ENCODE measurements at regions not wholly inside any gene's neighbourhood (a gene's known extent, or its start where the extent isn't known, plus 50 kb on each side); places are given as distances from the start of the nearest gene placed in this dataset.
"Not testable (repeated sequence)": the region's sequence is repeated elsewhere in the genome, so short reads cannot be mapped to it uniquely, and the experiment has no call there.

DNA sequence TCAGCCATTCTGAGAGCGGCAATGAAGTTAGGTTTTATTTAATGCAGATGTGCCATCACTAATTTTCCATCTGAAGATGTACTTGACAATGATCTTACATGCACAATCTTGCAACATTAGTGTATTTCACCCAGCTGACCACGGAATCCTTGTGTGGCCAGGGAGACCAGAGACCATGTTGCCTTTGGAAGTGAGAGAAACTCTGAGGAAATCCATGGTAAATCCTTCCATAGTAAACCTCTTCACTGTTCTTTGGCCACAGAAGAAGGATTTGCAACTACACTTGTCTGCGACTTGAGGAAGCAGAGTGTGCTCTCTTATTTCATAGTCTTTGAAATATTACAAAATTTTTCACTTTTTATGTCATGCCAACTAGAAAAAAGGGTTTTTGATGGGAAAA lies 128.4 kb upstream of the IGSF10 start:
- no peak overlapping the region for H3K27ac ChIP-seq (ENCODE audit: low read length)
- no peak overlapping the region for H2AFZ ChIP-seq (ENCODE audit: low read length)
- H3K4me3 ChIP-seq (ENCODE audit: low read length): no peak overlapping the region
- DNase-seq: no peak
- no peaks in the 10 kb centered on the region for H3K79me2 ChIP-seq (ENCODE audit: low read length)
- H3K9me2 ChIP-seq (replicated peaks; ENCODE audit: insufficient read depth, low read length): no peaks in the 10 kb centered on the region
- H3K9ac ChIP-seq (ENCODE audit: low read length): no peak overlapping the region
- H3K4me2 ChIP-seq (ENCODE audit: low read depth, low read length, poor library complexity, severe bottlenecking): no peak overlapping the region
- no peaks in the 10 kb centered on the region for H3K4me1 ChIP-seq (ENCODE audit: low read length)
- H3K27me3 ChIP-seq (ENCODE audit: low read length): no peaks in the 10 kb centered on the region
- no peaks in the 10 kb centered on the region for H3K9me3 ChIP-seq (ENCODE audit: low read length)
- H4K20me1 ChIP-seq (ENCODE audit: insufficient read depth, low read depth, low read length): no peaks in the 10 kb centered on the region
- no peaks in the 10 kb centered on the region for H3K36me3 ChIP-seq (ENCODE audit: insufficient read depth, low read length)

GRCh38 chr3:151587659-151588058 lies 126.8 kb upstream of the IGSF10 start:
- H3K9ac ChIP-seq (ENCODE audit: low read length); H3K27me3 ChIP-seq (ENCODE audit: low read length); DNase-seq; H3K36me3 ChIP-seq (ENCODE audit: insufficient read depth, low read length); H4K20me1 ChIP-seq (ENCODE audit: insufficient read depth, low read depth, low read length); H3K4me1 ChIP-seq (ENCODE audit: low read length); H3K4me2 ChIP-seq (ENCODE audit: low read depth, low read length, poor library complexity, severe bottlenecking); H2AFZ ChIP-seq (ENCODE audit: low read length); H3K9me3 ChIP-seq (ENCODE audit: low read length); H3K4me3 ChIP-seq (ENCODE audit: low read length); H3K27ac ChIP-seq (ENCODE audit: low read length); H3K79me2 ChIP-seq (ENCODE audit: low read length); H3K9me2 ChIP-seq (replicated peaks; ENCODE audit: insufficient read depth, low read length): not testable (repeated sequence)

DNA sequence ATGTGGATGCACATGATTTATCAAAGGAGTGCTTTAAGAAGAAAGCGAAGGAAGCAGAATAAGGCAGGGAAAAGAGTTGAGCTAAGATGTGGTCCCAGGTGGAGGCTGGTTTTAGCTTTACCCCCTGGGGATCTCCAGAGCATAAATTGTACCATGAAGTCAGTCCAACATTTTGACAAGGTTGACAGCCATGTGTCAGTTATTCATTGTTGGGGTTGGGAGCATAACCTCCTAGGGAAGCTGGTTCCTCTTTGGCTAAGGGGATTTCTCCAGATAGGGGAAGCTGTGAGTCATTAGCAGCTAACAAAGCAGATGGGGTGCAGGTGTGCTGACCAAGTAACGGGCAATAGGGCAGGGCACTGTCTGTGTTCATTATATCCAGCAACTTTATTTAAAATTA lies 123.7 kb upstream of the IGSF10 start:
- Histone ChIP-seq H3K79me2 (ENCODE audit: low read length) (no peaks in the 10 kb centered on the region), H3K4me2 (ENCODE audit: low read depth, low read length, poor library complexity, severe bottlenecking) (no peak overlapping the region), H3K9ac (ENCODE audit: low read length) (no peak overlapping the region), H3K27me3 (ENCODE audit: low read length) (no peaks in the 10 kb centered on the region), H3K4me3 (ENCODE audit: low read length) (no peak overlapping the region), H3K36me3 (ENCODE audit: insufficient read depth, low read length) (no peaks in the 10 kb centered on the region), H4K20me1 (ENCODE audit: insufficient read depth, low read depth, low read length) (no peaks in the 10 kb centered on the region), H3K9me2 (replicated peaks; ENCODE audit: insufficient read depth, low read length) (no peaks in the 10 kb centered on the region), H3K27ac (ENCODE audit: low read length) (no peak overlapping the region), H2AFZ (ENCODE audit: low read length) (no peak overlapping the region), H3K9me3 (ENCODE audit: low read length) (no peaks in the 10 kb centered on the region), H3K4me1 (ENCODE audit: low read length) (no peaks in the 10 kb centered on the region)
- no peak for DNase-seq

GRCh38 chr3:151581035-151581434 lies 120.2 kb upstream of the IGSF10 start:
- Histone ChIP-seq H3K4me2 (ENCODE audit: low read depth, low read length, poor library complexity, severe bottlenecking) (no peak overlapping the region), H3K4me3 (ENCODE audit: low read length) (no peak overlapping the region), H3K36me3 (ENCODE audit: insufficient read depth, low read length) (no peaks in the 10 kb centered on the region), H3K27ac (ENCODE audit: low read length) (no peak overlapping the region), H3K9me2 (replicated peaks; ENCODE audit: insufficient read depth, low read length) (no peaks in the 10 kb centered on the region), H3K9me3 (ENCODE audit: low read length) (no peaks in the 10 kb centered on the region), H3K9ac (ENCODE audit: low read length) (no peak overlapping the region), H3K79me2 (ENCODE audit: low read length) (no peaks in the 10 kb centered on the region), H4K20me1 (ENCODE audit: insufficient read depth, low read depth, low read length) (no peaks in the 10 kb centered on the region), H2AFZ (ENCODE audit: low read length) (no peak overlapping the region), H3K4me1 (ENCODE audit: low read length) (no peaks in the 10 kb centered on the region), H3K27me3 (ENCODE audit: low read length) (no peaks in the 10 kb centered on the region)
- peak; percentile 34 for DNase-seq

DNA sequence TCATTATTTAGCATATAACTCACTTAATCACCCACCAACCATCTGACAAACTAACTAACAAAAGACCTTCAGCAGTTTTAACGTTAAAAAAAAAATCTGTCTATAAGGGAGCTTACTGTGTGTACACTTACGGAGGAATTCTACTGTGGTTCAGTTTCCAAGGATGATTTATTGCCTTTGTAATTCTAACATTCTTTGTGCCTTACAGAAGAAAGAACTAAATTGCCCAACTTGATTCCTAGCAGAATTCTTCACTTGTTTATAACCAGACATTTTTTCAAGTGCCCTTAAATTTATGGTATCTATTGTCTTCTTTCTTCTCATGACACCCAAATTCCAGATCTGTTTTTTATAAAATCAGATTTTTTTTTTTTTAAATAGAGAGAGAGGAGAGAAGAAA lies 119.7 kb upstream of the IGSF10 start:
- no peaks in the 10 kb centered on the region for H3K36me3 ChIP-seq (ENCODE audit: insufficient read depth, low read length)
- H3K79me2 ChIP-seq (ENCODE audit: low read length): no peaks in the 10 kb centered on the region
- H3K9me2 ChIP-seq (replicated peaks; ENCODE audit: insufficient read depth, low read length): no peaks in the 10 kb centered on the region
- no peaks in the 10 kb centered on the region for H4K20me1 ChIP-seq (ENCODE audit: insufficient read depth, low read depth, low read length)
- peak; percentile 0 for DNase-seq
- H3K9ac ChIP-seq (ENCODE audit: low read length): no peak overlapping the region
- H3K4me2 ChIP-seq (ENCODE audit: low read depth, low read length, poor library complexity, severe bottlenecking): no peak overlapping the region
- H3K27ac ChIP-seq (ENCODE audit: low read length): no peak overlapping the region
- no peak overlapping the region for H3K4me3 ChIP-seq (ENCODE audit: low read length)
- H2AFZ ChIP-seq (ENCODE audit: low read length): no peak overlapping the region
- no peaks in the 10 kb centered on the region for H3K4me1 ChIP-seq (ENCODE audit: low read length)
- H3K9me3 ChIP-seq (ENCODE audit: low read length): no peaks in the 10 kb centered on the region
- H3K27me3 ChIP-seq (ENCODE audit: low read length): no peaks in the 10 kb centered on the region

DNA sequence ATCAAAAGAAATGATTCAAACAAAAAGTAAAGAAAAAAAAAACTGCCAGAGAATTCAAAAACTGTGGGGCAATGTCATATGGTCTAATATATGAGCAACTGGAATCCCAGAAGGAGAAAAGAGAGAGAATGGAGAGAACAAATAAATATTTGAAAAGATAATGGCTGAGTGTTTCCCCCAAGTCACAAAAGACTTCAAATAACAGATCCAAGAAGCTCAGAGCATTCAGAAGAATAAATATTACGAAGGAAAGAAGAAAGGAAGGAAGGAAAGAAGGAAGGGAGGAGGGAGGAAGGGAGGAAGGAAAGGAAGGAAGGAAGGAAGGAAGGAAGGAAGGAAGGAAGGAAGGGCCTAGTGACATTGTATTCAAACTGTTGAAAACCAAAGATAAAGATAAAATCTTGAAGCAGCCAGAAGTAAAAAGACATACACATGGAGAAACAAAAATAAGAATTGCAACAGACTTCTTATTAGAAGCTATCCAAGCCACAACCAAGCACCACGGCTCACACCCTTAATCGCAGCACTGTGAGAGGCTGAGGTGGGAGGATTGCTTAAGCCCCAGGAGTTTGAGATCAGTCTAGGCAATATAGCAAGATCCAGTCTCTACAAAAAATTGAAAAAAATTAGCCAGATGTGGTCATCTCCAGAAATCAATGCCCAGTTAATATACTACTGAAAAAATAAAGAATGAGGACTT lies 118.9 kb upstream of the IGSF10 start:
- Histone ChIP-seq H3K4me3 (ENCODE audit: low read length) (no peak overlapping the region), H3K9ac (ENCODE audit: low read length) (no peak overlapping the region), H3K4me1 (ENCODE audit: low read length) (no peaks in the 10 kb centered on the region), H3K79me2 (ENCODE audit: low read length) (no peaks in the 10 kb centered on the region), H3K9me3 (ENCODE audit: low read length) (no peaks in the 10 kb centered on the region), H4K20me1 (ENCODE audit: insufficient read depth, low read depth, low read length) (no peaks in the 10 kb centered on the region), H3K27me3 (ENCODE audit: low read length) (no peaks in the 10 kb centered on the region), H3K4me2 (ENCODE audit: low read depth, low read length, poor library complexity, severe bottlenecking) (no peak overlapping the region), H3K27ac (ENCODE audit: low read length) (no peak overlapping the region), H3K9me2 (replicated peaks; ENCODE audit: insufficient read depth, low read length) (no peaks in the 10 kb centered on the region), H3K36me3 (ENCODE audit: insufficient read depth, low read length) (no peaks in the 10 kb centered on the region), H2AFZ (ENCODE audit: low read length) (no peak overlapping the region)
- no peak for DNase-seq

- Histone ChIP-seq H3K9ac (ENCODE audit: low read length) (no peak overlapping the region), H4K20me1 (ENCODE audit: insufficient read depth, low read depth, low read length) (no peaks in the 10 kb centered on the region), H3K4me3 (ENCODE audit: low read length) (no peak overlapping the region), H3K36me3 (ENCODE audit: insufficient read depth, low read length) (no peaks in the 10 kb centered on the region), H3K4me1 (ENCODE audit: low read length) (no peaks in the 10 kb centered on the region), H2AFZ (ENCODE audit: low read length) (no peak overlapping the region), H3K27ac (ENCODE audit: low read length) (no peak overlapping the region), H3K79me2 (ENCODE audit: low read length) (no peaks in the 10 kb centered on the region), H3K4me2 (ENCODE audit: low read depth, low read length, poor library complexity, severe bottlenecking) (no peak overlapping the region), H3K9me2 (replicated peaks; ENCODE audit: insufficient read depth, low read length) (no peaks in the 10 kb centered on the region), H3K27me3 (ENCODE audit: low read length) (no peaks in the 10 kb centered on the region), H3K9me3 (ENCODE audit: low read length) (no peaks in the 10 kb centered on the region)
- DNase-seq: peak; percentile 45
These were observed 117.6 kb upstream of the IGSF10 start for GRCh38 chr3:151578495-151578894.

- H3K4me1 ChIP-seq (ENCODE audit: low read length): no peaks in the 10 kb centered on the region
- no peaks in the 10 kb centered on the region for H3K27me3 ChIP-seq (ENCODE audit: low read length)
- H2AFZ ChIP-seq (ENCODE audit: low read length): no peak overlapping the region
- H3K79me2 ChIP-seq (ENCODE audit: low read length): no peaks in the 10 kb centered on the region
- no peaks in the 10 kb centered on the region for H3K9me2 ChIP-seq (replicated peaks; ENCODE audit: insufficient read depth, low read length)
- DNase-seq: no peak
- no peaks in the 10 kb centered on the region for H3K36me3 ChIP-seq (ENCODE audit: insufficient read depth, low read length)
- no peak overlapping the region for H3K4me2 ChIP-seq (ENCODE audit: low read depth, low read length, poor library complexity, severe bottlenecking)
- no peak overlapping the region for H3K9ac ChIP-seq (ENCODE audit: low read length)
- no peaks in the 10 kb centered on the region for H4K20me1 ChIP-seq (ENCODE audit: insufficient read depth, low read depth, low read length)
- no peaks in the 10 kb centered on the region for H3K9me3 ChIP-seq (ENCODE audit: low read length)
- no peak overlapping the region for H3K4me3 ChIP-seq (ENCODE audit: low read length)
- no peak overlapping the region for H3K27ac ChIP-seq (ENCODE audit: low read length)
These were observed 115.8 kb upstream of the IGSF10 start for GRCh38 chr3:151576511-151577137.

All from Karpas-422 (cell line).